ENCODE measurements at regions not wholly inside any gene's neighbourhood (a gene's known extent, or its start where the extent isn't known, plus 50 kb on each side); places are given as distances from the start of the nearest gene placed in this dataset.
"Not testable (repeated sequence)": the region's sequence is repeated elsewhere in the genome, so short reads cannot be mapped to it uniquely, and the experiment has no call there.

- Histone ChIP-seq H3K36me3 (ENCODE audit: control insufficient read depth, insufficient read depth, low read length) (no peaks in the 10 kb centered on the region), H3K4me3 (ENCODE audit: low read depth, low read length) (no peak overlapping the region), H3K27me3 (ENCODE audit: control insufficient read depth, insufficient read depth, low read length) (no peaks in the 10 kb centered on the region)
- no peak for DNase-seq (ENCODE audit: low read depth)
- ChIA-PET CTCF (no interaction called here), POLR2A (no interaction called here)
- no peak for TF ChIP-seq CTCF (IDR thresholded peaks at IDR 0.05; ENCODE audit: insufficient read depth, low read depth, low read length)
These were observed 298.1 kb upstream of the SGO1 start for GRCh38 chr3:20484126-20484525.

GRCh38 chr3:20482350-20482749 is 296.3 kb upstream of the SGO1 start:
- DNase-seq (ENCODE audit: low read depth) = no peak
- no peak for TF ChIP-seq CTCF (IDR thresholded peaks at IDR 0.05; ENCODE audit: insufficient read depth, low read depth, low read length)
- H3K27me3 ChIP-seq (ENCODE audit: control insufficient read depth, insufficient read depth, low read length) = no peaks in the 10 kb centered on the region
- H3K4me3 ChIP-seq (ENCODE audit: low read depth, low read length) = no peak overlapping the region
- POLR2A ChIA-PET = no interaction called here
- H3K36me3 ChIP-seq (ENCODE audit: control insufficient read depth, insufficient read depth, low read length) = no peaks in the 10 kb centered on the region
- CTCF ChIA-PET = no interaction called here

- no peak for TF ChIP-seq CTCF (IDR thresholded peaks at IDR 0.05; ENCODE audit: insufficient read depth, low read depth, low read length)
- no peak for DNase-seq (ENCODE audit: low read depth)
- Histone ChIP-seq H3K4me3 (ENCODE audit: low read depth, low read length) (no peak overlapping the region), H3K36me3 (ENCODE audit: control insufficient read depth, insufficient read depth, low read length) (no peaks in the 10 kb centered on the region), H3K27me3 (ENCODE audit: control insufficient read depth, insufficient read depth, low read length) (no peaks in the 10 kb centered on the region)
- ChIA-PET CTCF (interaction anchor here (0.6 kb wide), 1 partner anchor 1006 kb away, joined by 3 read pairs; no protein-coding TSS in a partner anchor), POLR2A (no interaction called here)
These were observed 294.9 kb upstream of the SGO1 start for GRCh38 chr3:20480786-20481365.

GRCh38 chr3:20478436-20478835 is 292.4 kb upstream of the SGO1 start:
- no peaks in the 10 kb centered on the region for H3K36me3 ChIP-seq (ENCODE audit: control insufficient read depth, insufficient read depth, low read length)
- POLR2A ChIA-PET = no interaction called here
- CTCF ChIA-PET = no interaction called here
- no peak for TF ChIP-seq CTCF (IDR thresholded peaks at IDR 0.05; ENCODE audit: insufficient read depth, low read depth, low read length)
- no peak overlapping the region for H3K4me3 ChIP-seq (ENCODE audit: low read depth, low read length)
- no peak for DNase-seq (ENCODE audit: low read depth)
- no peaks in the 10 kb centered on the region for H3K27me3 ChIP-seq (ENCODE audit: control insufficient read depth, insufficient read depth, low read length)

- H3K27me3 ChIP-seq (ENCODE audit: control insufficient read depth, insufficient read depth, low read length); DNase-seq (ENCODE audit: low read depth); H3K36me3 ChIP-seq (ENCODE audit: control insufficient read depth, insufficient read depth, low read length); POLR2A ChIA-PET; CTCF ChIA-PET; H3K4me3 ChIP-seq (ENCODE audit: low read depth, low read length): not testable (repeated sequence)
These were observed 278.2 kb upstream of the SGO1 start for GRCh38 chr3:20464237-20464636.

- no peak for TF ChIP-seq CTCF (IDR thresholded peaks at IDR 0.05; ENCODE audit: insufficient read depth, low read depth, low read length)
- DNase-seq (ENCODE audit: low read depth) = no peak
- ChIA-PET CTCF (no interaction called here), POLR2A (no interaction called here)
- Histone ChIP-seq H3K36me3 (ENCODE audit: control insufficient read depth, insufficient read depth, low read length) (no peaks in the 10 kb centered on the region), H3K4me3 (ENCODE audit: low read depth, low read length) (no peak overlapping the region), H3K27me3 (ENCODE audit: control insufficient read depth, insufficient read depth, low read length) (no peaks in the 10 kb centered on the region)
These were observed 276.7 kb upstream of the SGO1 start for GRCh38 chr3:20462723-20463122.

All from BJ (cell line).